NCI-H128 (cell line): ENCODE measurements at regions not wholly inside any gene's neighbourhood (a gene's known extent, or its start where the extent isn't known, plus 50 kb on each side); places are given as distances from the start of the nearest gene placed in this dataset.
A peak's percentile ranks its signal among the peaks of the same experiment; 100 is the strongest.

Experiments
- DNase-seq: peaks from one replicate; lab custom pipeline; 2025; ENCODE audit not compliant: unreplicated experiment; lab: John Stamatoyannopoulos, UW

GRCh38 chr16:52805559-52806168, 247.0 kb downstream of the CHD9NB start:
- no peak for DNase-seq

GRCh38 chr16:52800432-52800831, 252.3 kb downstream of the CHD9NB start:
- no peak for DNase-seq

- DNase-seq = no peak
Measured at GRCh38 chr16:52799149-52799548, 252.2 kb upstream of the TOX3 start.

GRCh38 chr16:52787709-52788108, 240.8 kb upstream of the TOX3 start:
- DNase-seq = no peak

- no peak for DNase-seq
Measured at GRCh38 chr16:52786091-52786490, 239.1 kb upstream of the TOX3 start.

- no peak for DNase-seq
Measured at GRCh38 chr16:52785653-52786052, 238.7 kb upstream of the TOX3 start.

GRCh38 chr16:52783616-52784015, 236.7 kb upstream of the TOX3 start:
- DNase-seq = no peak

- no peak for DNase-seq
Measured at GRCh38 chr16:52781005-52781630, 234.2 kb upstream of the TOX3 start.

GRCh38 chr16:52773026-52773425, 226.1 kb upstream of the TOX3 start:
- DNase-seq = peak; percentile 61

GRCh38 chr16:52770828-52771227, 223.9 kb upstream of the TOX3 start:
- no peak for DNase-seq

GRCh38 chr16:52758473-52758855, 211.5 kb upstream of the TOX3 start:
- DNase-seq = no peak

- no peak for DNase-seq
Measured at GRCh38 chr16:52757746-52758472, 211.0 kb upstream of the TOX3 start.

GRCh38 chr16:52756812-52757517, 210.0 kb upstream of the TOX3 start:
- DNase-seq = no peak

- DNase-seq = no peak
Measured at GRCh38 chr16:52755396-52755795, 208.5 kb upstream of the TOX3 start.

- no peak for DNase-seq
Measured at GRCh38 chr16:52751035-52751434, 204.1 kb upstream of the TOX3 start.

- DNase-seq = no peak
Measured at GRCh38 chr16:52748741-52749140, 201.8 kb upstream of the TOX3 start.

- DNase-seq = no peak
Measured at GRCh38 chr16:52747088-52747595, 200.2 kb upstream of the TOX3 start.

GRCh38 chr16:52743707-52744106, 196.8 kb upstream of the TOX3 start:
- no peak for DNase-seq

- DNase-seq = no peak
Measured at GRCh38 chr16:52742608-52743170, 195.7 kb upstream of the TOX3 start.

- no peak for DNase-seq
Measured at GRCh38 chr16:52742052-52742451, 195.1 kb upstream of the TOX3 start.

- DNase-seq = no peak
Measured at GRCh38 chr16:52741351-52741750, 194.4 kb upstream of the TOX3 start.
